Muscle of leg (tissue), 3 donors: ENCODE measurements at regions not wholly inside any gene's neighbourhood (a gene's known extent, or its start where the extent isn't known, plus 50 kb on each side); places are given as distances from the start of the nearest gene placed in this dataset.
A peak's percentile ranks its signal among the peaks of the same experiment; 100 is the strongest.
"Not testable (repeated sequence)": the region's sequence is repeated elsewhere in the genome, so short reads cannot be mapped to it uniquely, and the experiment has no call there.

ENCODE experiments used
- DNase-seq: peaks from one replicate; pipeline ENCODE4 v3.0.0; 2013
- H3K27ac ChIP-seq: one replicate; pipeline ENCODE4 v1.5.1; 2013; ENCODE audit warnings: mild to moderate bottlenecking, low read length, control low read depth
- H3K27me3 ChIP-seq: one replicate; pipeline ENCODE4 v1.6.1; 2013; ENCODE audit warnings: low read length; ENCODE audit not compliant: control insufficient read depth, insufficient read depth
- H3K36me3 ChIP-seq: one replicate; pipeline ENCODE4 v1.6.1; 2013; ENCODE audit warnings: low read length; ENCODE audit not compliant: control insufficient read depth, insufficient read depth
- H3K4me1 ChIP-seq: one replicate; pipeline ENCODE4 v1.6.1; 2013; ENCODE audit warnings: low read length; ENCODE audit not compliant: control insufficient read depth, insufficient read depth
- H3K4me3 ChIP-seq: one replicate; pipeline ENCODE4 v1.5.1; 2013; ENCODE audit warnings: low read length, control low read depth
- H3K9me3 ChIP-seq: replicated peaks from 2 replicates; pipeline ENCODE4 v1.6.1; 2013; ENCODE audit warnings: low read depth, low read length; ENCODE audit not compliant: control insufficient read depth
- WGBS: methylation state at CpG from one replicate; pipeline ENCODE4 v1.1.5; 2013; ENCODE audit warnings: missing lambda C conversion rate; ENCODE audit not compliant: insufficient coverage; 5-methylcytosine and 5-hydroxymethylcytosine counted together

GRCh38 chr2:59249441-59250306 is 1008.5 kb upstream of the FANCL start:
- Histone ChIP-seq H3K36me3 (no peaks in the 10 kb centered on the region), H3K27me3 (no peaks in the 10 kb centered on the region), H3K4me1 (no peaks in the 10 kb centered on the region), H3K4me3 (no peak overlapping the region), H3K27ac (no peak overlapping the region), H3K9me3 (no peaks in the 10 kb centered on the region)
- WGBS, result 65% methylated on average over 4 of the region's 23 CpGs
- peak; percentile 5 for DNase-seq

DNA sequence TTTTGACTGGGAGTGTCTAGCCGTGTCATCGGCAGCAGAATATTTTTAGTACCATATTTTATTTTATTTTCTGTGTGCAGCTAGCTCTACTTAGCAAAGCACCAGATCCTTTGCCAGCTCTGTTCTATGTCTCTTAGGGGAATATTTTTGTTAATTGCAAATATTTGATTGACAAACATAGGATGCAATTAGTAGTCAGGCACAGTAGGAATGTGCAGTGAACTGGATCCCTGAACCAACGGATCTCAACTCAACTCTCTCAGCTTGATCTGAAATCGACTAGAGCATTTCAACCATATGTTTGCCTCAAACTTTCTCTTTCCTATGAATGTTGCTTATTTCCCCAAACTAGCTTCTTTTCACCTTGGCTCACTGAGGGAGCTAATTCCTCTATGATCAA is 998.0 kb upstream of the FANCL start:
- H3K4me1 ChIP-seq, result no peaks in the 10 kb centered on the region
- no peak overlapping the region for H3K4me3 ChIP-seq
- H3K27me3 ChIP-seq, result no peaks in the 10 kb centered on the region
- no peaks in the 10 kb centered on the region for H3K36me3 ChIP-seq
- WGBS, result 60% methylated on average over 1 of the region's 4 CpGs
- no peaks in the 10 kb centered on the region for H3K9me3 ChIP-seq
- no peak overlapping the region for H3K27ac ChIP-seq
- DNase-seq, result no peak

- no peak for DNase-seq
- Histone ChIP-seq H3K27ac (no peak overlapping the region), H3K36me3 (no peaks in the 10 kb centered on the region), H3K27me3 (no peaks in the 10 kb centered on the region), H3K4me3 (no peak overlapping the region), H3K9me3 (no peaks in the 10 kb centered on the region), H3K4me1 (no peaks in the 10 kb centered on the region)
- WGBS, result 0% methylated on average over 1 of the region's 2 CpGs
These were observed 996.2 kb upstream of the FANCL start for GRCh38 chr2:59237311-59237710.

DNA sequence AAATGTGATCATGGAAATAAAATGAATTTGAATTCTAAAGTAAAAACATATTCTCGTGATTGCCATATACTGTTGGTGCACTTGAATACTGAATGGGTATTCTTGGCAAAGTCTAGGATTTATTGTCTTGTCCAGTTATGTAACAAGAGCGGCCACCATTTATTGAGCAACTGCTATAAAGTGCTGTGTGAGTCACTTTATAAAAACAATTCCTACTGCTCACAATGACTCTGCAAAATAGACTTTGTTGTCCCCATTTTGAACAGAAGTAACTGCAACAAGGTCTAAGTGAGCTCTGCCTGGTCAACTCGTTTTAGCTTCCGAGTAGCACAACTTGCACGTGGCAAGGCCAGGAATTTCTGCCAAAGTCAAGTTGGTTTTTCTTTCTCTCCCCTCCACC is 995.6 kb upstream of the FANCL start:
- WGBS, result 42% methylated on average over 3 of the region's 5 CpGs
- no peak overlapping the region for H3K4me3 ChIP-seq
- H3K4me1 ChIP-seq, result no peaks in the 10 kb centered on the region
- H3K27me3 ChIP-seq, result no peaks in the 10 kb centered on the region
- H3K9me3 ChIP-seq, result no peaks in the 10 kb centered on the region
- H3K36me3 ChIP-seq, result no peaks in the 10 kb centered on the region
- no peak overlapping the region for H3K27ac ChIP-seq
- DNase-seq, result no peak

DNA sequence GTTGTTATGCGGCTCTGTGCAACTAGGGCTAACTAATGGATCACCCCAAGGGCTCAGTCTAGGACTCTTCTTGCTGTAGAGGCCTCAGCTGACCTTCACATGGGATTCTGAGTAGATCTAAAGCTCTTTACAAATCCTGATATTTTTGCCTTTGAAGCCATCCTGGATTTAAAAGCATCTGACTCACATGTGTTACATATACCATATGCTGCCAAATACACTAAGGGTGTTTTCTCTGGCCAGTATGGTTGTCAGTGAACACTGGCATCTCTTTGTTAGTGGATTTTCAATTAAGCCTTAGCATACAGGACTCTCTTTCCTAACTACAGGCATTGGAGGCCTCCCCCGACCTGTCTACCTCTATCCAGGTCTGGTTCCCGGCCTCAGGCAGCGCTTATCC is 992.8 kb upstream of the FANCL start:
- WGBS, result no CpG with 5 or more reads among the region's 4 CpGs
- H3K4me3 ChIP-seq, result no peak overlapping the region
- H3K27me3 ChIP-seq, result no peaks in the 10 kb centered on the region
- H3K36me3 ChIP-seq, result no peaks in the 10 kb centered on the region
- no peaks in the 10 kb centered on the region for H3K9me3 ChIP-seq
- DNase-seq, result no peak
- H3K27ac ChIP-seq, result no peak overlapping the region
- no peaks in the 10 kb centered on the region for H3K4me1 ChIP-seq

DNA sequence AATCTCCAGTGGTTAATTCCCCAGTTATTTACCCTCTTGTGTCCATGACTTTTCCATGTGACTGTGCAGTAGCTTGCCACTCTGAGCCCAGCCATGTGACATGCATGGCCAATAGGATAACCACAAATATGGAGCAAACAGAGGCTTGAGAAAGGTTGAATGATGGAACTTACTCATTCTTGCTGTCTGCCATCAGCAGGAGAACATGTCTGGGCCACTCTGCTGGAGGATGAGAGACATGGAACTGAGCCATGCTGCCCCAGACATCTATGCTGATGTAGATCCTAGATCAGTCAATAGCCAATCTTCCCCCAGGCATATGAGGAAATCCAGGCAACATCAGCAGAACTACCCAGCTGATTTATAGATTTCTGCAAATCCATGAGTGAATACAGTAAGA is 992.3 kb upstream of the FANCL start:
- Histone ChIP-seq H3K27ac (no peak overlapping the region), H3K4me1 (no peaks in the 10 kb centered on the region), H3K27me3 (no peaks in the 10 kb centered on the region), H3K36me3 (no peaks in the 10 kb centered on the region), H3K4me3 (no peak overlapping the region), H3K9me3 (no peaks in the 10 kb centered on the region)
- no peak for DNase-seq

DNA sequence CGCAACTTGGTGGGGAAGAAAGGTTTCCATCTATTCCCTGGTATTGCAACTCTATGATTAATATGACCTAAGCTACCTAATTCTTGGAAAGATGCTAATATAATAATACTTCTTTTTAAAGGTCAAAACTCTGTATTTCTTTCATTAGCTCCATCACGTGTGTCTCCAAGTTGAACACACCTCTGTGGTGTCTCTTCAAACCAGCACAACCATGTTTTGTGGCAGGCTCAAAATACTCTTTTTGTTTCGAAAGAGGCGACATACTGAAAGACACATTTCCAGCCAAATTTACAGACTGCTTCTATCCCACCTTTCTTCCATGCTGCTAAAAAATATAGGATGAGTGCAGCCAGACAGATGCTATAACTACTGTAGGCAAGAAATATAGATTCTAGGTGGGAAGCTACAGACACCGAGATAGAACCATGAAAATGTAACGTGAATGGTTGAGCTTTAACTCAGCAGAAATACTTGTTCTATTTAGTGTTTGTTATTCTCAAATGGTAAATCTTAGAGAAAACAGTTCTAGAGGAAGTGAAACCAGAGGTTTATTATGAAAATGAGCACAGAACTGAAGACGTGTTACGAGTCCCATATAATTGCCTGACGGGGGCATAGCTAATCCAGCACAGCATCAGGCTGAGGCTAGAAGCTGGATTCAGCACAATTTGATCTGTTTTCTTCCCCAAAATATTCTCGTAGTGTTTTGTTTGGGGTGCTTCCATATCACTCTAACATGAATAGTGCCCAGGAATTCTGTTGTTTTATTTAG is 991.5 kb upstream of the FANCL start:
- Histone ChIP-seq H3K27ac (no peak overlapping the region), H3K4me3 (no peak overlapping the region), H3K4me1 (no peaks in the 10 kb centered on the region), H3K36me3 (no peaks in the 10 kb centered on the region), H3K27me3 (no peaks in the 10 kb centered on the region), H3K9me3 (no peaks in the 10 kb centered on the region)
- no peak for DNase-seq
- WGBS, result 85% methylated on average over 6 of the region's 10 CpGs

- H3K4me3 ChIP-seq, H3K4me1 ChIP-seq, DNase-seq, H3K36me3 ChIP-seq, H3K27ac ChIP-seq, H3K9me3 ChIP-seq, H3K27me3 ChIP-seq: not testable (repeated sequence)
- WGBS, result no CpG with 5 or more reads among the region's 1 CpG
These were observed 985.2 kb upstream of the FANCL start for GRCh38 chr2:59226362-59226761.

- H3K36me3 ChIP-seq, result no peaks in the 10 kb centered on the region
- no peak for DNase-seq
- H3K4me1 ChIP-seq, result no peaks in the 10 kb centered on the region
- H3K9me3 ChIP-seq, result no peaks in the 10 kb centered on the region
- no peak overlapping the region for H3K27ac ChIP-seq
- no peaks in the 10 kb centered on the region for H3K27me3 ChIP-seq
- no peak overlapping the region for H3K4me3 ChIP-seq
These were observed 982.6 kb upstream of the FANCL start for GRCh38 chr2:59223742-59224141.

DNA sequence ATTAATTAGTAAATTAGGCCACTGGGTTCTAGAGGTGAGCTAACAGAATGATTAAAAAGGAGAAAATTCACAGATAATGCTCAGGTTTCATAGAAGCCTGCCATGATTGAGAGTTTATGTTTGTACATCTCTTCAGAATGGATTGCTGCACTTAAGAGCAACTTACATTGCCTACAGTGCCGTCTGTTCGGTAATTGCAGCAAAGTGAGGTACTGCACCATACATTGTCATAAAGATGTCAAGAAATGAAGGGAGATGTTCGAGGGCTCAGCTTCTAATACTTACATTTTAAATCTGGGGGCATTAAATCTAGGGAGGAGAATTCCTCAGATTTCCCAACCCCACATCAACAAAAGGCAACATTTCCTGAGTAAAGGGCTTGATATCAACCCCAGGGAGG is 976.2 kb upstream of the FANCL start:
- no peaks in the 10 kb centered on the region for H3K4me1 ChIP-seq
- no CpG with 5 or more reads among the region's 3 CpGs for WGBS
- no peak for DNase-seq

More for the DNA sequence above, 976.2 kb upstream of the FANCL start:
- Histone ChIP-seq H3K27me3 (no peaks in the 10 kb centered on the region), H3K9me3 (no peaks in the 10 kb centered on the region), H3K27ac (no peak overlapping the region), H3K4me3 (no peak overlapping the region), H3K36me3 (no peaks in the 10 kb centered on the region)
